Thyroid gland (tissue), 4 donors: ENCODE measurements at regions not wholly inside any gene's neighbourhood (a gene's known extent, or its start where the extent isn't known, plus 50 kb on each side); places are given as distances from the start of the nearest gene placed in this dataset.
"Not testable (repeated sequence)": the region's sequence is repeated elsewhere in the genome, so short reads cannot be mapped to it uniquely, and the experiment has no call there.

ENCODE experiments used
- DNase-seq, 2 donors: peaks; one replicate each; pipeline ENCODE4 v3.0.0-alpha.2; 2019
- H3K27ac ChIP-seq, 3 donors: fragments of 200-600 bp; sonication (generic); 1 replicate in 2 of 3; 2 replicates in 1 of 3; pipeline ENCODE4 v1.5.1; 2016 to 2019; ENCODE audit warnings: mild to moderate bottlenecking in 1 of 3, moderate library complexity in 1 of 3
- H3K27me3 ChIP-seq: fragments of 200-600 bp; sonication (generic); one replicate; pipeline ENCODE4 v1.5.1; 2019
- H3K36me3 ChIP-seq, 2 donors: fragments of 200-600 bp; sonication (generic); one replicate each; pipeline ENCODE4 v1.5.1; 2016 to 2019
- H3K4me1 ChIP-seq, 2 donors: fragments of 200-600 bp; sonication (generic); one replicate each; pipeline ENCODE4 v1.5.1; 2017 to 2019
- H3K4me3 ChIP-seq, 3 donors: fragments of 200-600 bp; sonication (generic); replicated peaks in 1 of 3; 1 replicate in 2 of 3; 2 replicates in 1 of 3; pipeline ENCODE4 v1.5.1; 2016; ENCODE audit warnings: mild to moderate bottlenecking in 1 of 3
- H3K9me3 ChIP-seq: fragments of 200-600 bp; sonication (generic); one replicate; pipeline ENCODE4 v1.5.1; 2017
- POLR2A ChIP-seq, 2 donors: fragments of 450-650 bp; IDR thresholded peaks; one replicate each; pipeline ENCODE4 v1.6.1; 2017; ENCODE audit warnings: antibody characterized with exemption in 2 of 2, mild to moderate bottlenecking in 2 of 2, moderate library complexity in 1 of 2
- WGBS, 2 donors: methylation state at CpG; one replicate each; pipeline ENCODE4 v1.1.5; 2017; 5-methylcytosine and 5-hydroxymethylcytosine counted together
- intact Hi-C: fragments of 100-400 bp; cut with DNase I; formaldehyde crosslinking; loops from one replicate; pipeline ENCODE4 v1.15.1; 2023
- TF ChIP-seq, protein P1 (sequence below), 6 experiments: fragments of 200-600 bp in 3 of 6; fragments of 450-650 bp in 3 of 6; sonication (generic) in 3 of 6; IDR thresholded peaks; one replicate each; pipeline ENCODE4 v1.5.1; 2016 to 2019; ENCODE audit warnings: antibody characterized with exemption in 6 of 6, mild to moderate bottlenecking in 2 of 6, inconsistent platforms in 1 of 6, moderate library complexity in 1 of 6

- TF ChIP-seq POLR2A (IDR thresholded peaks at IDR 0.05): no peak
- TF ChIP-seq, protein P1, sequence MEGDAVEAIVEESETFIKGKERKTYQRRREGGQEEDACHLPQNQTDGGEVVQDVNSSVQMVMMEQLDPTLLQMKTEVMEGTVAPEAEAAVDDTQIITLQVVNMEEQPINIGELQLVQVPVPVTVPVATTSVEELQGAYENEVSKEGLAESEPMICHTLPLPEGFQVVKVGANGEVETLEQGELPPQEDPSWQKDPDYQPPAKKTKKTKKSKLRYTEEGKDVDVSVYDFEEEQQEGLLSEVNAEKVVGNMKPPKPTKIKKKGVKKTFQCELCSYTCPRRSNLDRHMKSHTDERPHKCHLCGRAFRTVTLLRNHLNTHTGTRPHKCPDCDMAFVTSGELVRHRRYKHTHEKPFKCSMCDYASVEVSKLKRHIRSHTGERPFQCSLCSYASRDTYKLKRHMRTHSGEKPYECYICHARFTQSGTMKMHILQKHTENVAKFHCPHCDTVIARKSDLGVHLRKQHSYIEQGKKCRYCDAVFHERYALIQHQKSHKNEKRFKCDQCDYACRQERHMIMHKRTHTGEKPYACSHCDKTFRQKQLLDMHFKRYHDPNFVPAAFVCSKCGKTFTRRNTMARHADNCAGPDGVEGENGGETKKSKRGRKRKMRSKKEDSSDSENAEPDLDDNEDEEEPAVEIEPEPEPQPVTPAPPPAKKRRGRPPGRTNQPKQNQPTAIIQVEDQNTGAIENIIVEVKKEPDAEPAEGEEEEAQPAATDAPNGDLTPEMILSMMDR (IDR thresholded peaks at IDR 0.05): no peak
- 95 to 100% methylated on average over 1 of the region's 1 CpG for WGBS, 2 donors
- Histone ChIP-seq H3K36me3 (no peaks in the 10 kb centered on the region), H3K27me3 (no peaks in the 10 kb centered on the region), H3K4me3 (no peak overlapping the region), H3K4me1 (no peaks in the 10 kb centered on the region), H3K27ac (no peak overlapping the region), H3K9me3 (no peaks in the 10 kb centered on the region)
- DNase-seq: no peak
- intact Hi-C loops: no loop called here
Observed at GRCh38 chr10:126758867-126759266, 88.4 kb upstream of the C10orf90 start.

GRCh38 chr10:126759531-126759930 lies 89.0 kb upstream of the C10orf90 start:
- intact Hi-C loops: no loop called here
- Histone ChIP-seq H3K27ac (no peak overlapping the region), H3K27me3 (no peaks in the 10 kb centered on the region), H3K9me3 (no peaks in the 10 kb centered on the region), H3K36me3 (no peaks in the 10 kb centered on the region), H3K4me1 (no peaks in the 10 kb centered on the region), H3K4me3 (no peak overlapping the region)
- 45 to 52% methylated on average over 4 of the region's 4 CpGs for WGBS, 2 donors
- DNase-seq: no peak
- TF ChIP-seq, protein P1 (IDR thresholded peaks at IDR 0.05): no peak
- no peak for TF ChIP-seq POLR2A (IDR thresholded peaks at IDR 0.05)

DNA sequence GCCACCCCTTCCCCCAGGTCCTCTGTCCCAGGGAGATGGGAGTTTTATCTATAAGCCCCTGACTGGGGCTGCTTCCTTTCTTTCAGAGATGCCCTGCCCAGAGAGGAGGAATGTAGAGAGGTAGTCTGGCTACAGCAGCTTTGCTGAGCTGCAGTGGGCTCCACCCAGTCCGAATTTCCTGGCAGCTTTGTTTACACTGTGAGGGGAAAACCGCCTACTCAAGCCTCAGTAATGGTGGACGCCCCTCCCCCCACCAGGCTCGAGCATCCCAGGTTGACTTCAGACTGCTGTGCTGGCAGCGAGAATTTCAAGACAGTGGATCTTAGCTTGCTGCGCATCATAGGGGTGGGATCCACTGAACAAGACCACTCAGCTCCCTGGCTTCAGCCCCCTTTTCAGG lies 96.2 kb upstream of the C10orf90 start:
- DNase-seq, H3K4me3 ChIP-seq, H3K27me3 ChIP-seq, H3K9me3 ChIP-seq, H3K27ac ChIP-seq, H3K4me1 ChIP-seq, H3K36me3 ChIP-seq, intact Hi-C loops: not testable (repeated sequence)
- 40 to 52% methylated on average over 2 to 6 of the region's 6 CpGs for WGBS, 2 donors

DNA sequence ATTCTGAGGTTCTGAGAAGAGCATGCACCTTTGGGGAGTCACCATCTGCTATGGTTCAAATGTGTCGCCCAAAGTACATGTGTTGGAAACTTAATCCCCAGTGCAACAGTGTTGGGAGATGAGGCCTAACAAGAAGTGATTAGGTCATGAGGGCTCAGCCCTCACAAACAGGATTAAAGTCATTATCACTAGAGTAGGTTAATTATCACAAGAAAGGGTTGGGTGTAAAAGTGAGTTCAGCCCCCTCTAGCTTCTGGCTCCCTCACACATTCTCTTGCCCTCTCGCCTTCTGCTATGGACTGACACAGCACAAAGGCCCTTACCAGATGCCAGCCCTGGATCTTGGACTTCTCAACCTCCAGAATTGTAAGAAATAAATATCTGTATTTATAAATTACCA lies 100.3 kb upstream of the C10orf90 start:
- 93 to 96% methylated on average over 2 of the region's 2 CpGs for WGBS, 2 donors
- no peaks in the 10 kb centered on the region for H3K36me3 ChIP-seq
- intact Hi-C loops: no loop called here
- H3K27me3 ChIP-seq: no peaks in the 10 kb centered on the region
- TF ChIP-seq, protein P1 (IDR thresholded peaks at IDR 0.05): no peak
- TF ChIP-seq POLR2A (IDR thresholded peaks at IDR 0.05): no peak
- no peak for DNase-seq
- no peak overlapping the region for H3K27ac ChIP-seq
- no peaks in the 10 kb centered on the region for H3K4me1 ChIP-seq
- H3K4me3 ChIP-seq: no peak overlapping the region
- no peaks in the 10 kb centered on the region for H3K9me3 ChIP-seq

GRCh38 chr10:126776168-126776567 lies 105.7 kb upstream of the C10orf90 start:
- WGBS, 2 donors: 67 to 82% methylated on average over 1 of the region's 1 CpG
- H3K9me3 ChIP-seq: no peaks in the 10 kb centered on the region
- no peak overlapping the region for H3K4me3 ChIP-seq
- no peaks in the 10 kb centered on the region for H3K36me3 ChIP-seq
- no peak overlapping the region for H3K27ac ChIP-seq
- no peak for DNase-seq
- intact Hi-C loops: no loop called here
- H3K4me1 ChIP-seq: no peaks in the 10 kb centered on the region
- no peaks in the 10 kb centered on the region for H3K27me3 ChIP-seq
- TF ChIP-seq, protein P1 (IDR thresholded peaks at IDR 0.05): no peak
- TF ChIP-seq POLR2A (IDR thresholded peaks at IDR 0.05): no peak

DNA sequence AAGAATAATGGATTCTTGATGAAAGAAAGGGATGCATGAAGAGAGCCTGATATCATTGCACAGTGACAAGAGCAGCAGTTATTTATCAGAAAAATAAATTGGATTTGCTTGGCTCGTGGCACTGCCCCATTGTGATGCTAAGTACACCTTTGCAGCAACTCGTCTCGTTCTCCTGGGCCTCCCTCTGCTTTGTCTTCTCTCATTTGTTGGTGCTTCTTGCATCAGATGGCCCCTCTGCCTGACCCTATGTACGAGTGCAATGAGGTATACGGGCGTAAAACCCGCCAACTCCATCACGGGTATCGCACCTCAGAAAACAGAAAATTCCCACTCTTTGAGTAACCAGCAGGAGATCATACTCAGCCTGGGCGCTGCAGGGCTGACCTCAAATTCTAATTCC lies 107.2 kb upstream of the C10orf90 start:
- Histone ChIP-seq H3K36me3 (no peaks in the 10 kb centered on the region), H3K4me3 (no peak overlapping the region), H3K27ac (no peak overlapping the region), H3K4me1 (no peaks in the 10 kb centered on the region), H3K27me3 (no peaks in the 10 kb centered on the region), H3K9me3 (no peaks in the 10 kb centered on the region)
- TF ChIP-seq, protein P1 (IDR thresholded peaks at IDR 0.05): no peak
- no peak for TF ChIP-seq POLR2A (IDR thresholded peaks at IDR 0.05)
- intact Hi-C loops: no loop called here
- WGBS, 2 donors: 78 to 83% methylated on average over 9 to 10 of the region's 10 CpGs
- no peak for DNase-seq
